ENCODE measurements at regions not wholly inside any gene's neighbourhood (a gene's known extent, or its start where the extent isn't known, plus 50 kb on each side); places are given as distances from the start of the nearest gene placed in this dataset.

- no peak for DNase-seq
Measured at GRCh38 chr3:177942911-177943310, 593.3 kb upstream of the KCNMB2 start.

GRCh38 chr3:177944228-177944661 lies 592.0 kb upstream of the KCNMB2 start:
- DNase-seq: no peak

GRCh38 chr3:177946048-177946447 lies 590.2 kb upstream of the KCNMB2 start:
- no peak for DNase-seq

GRCh38 chr3:177946497-177946896 lies 589.7 kb upstream of the KCNMB2 start:
- DNase-seq: no peak

GRCh38 chr3:177946936-177947335 lies 589.3 kb upstream of the KCNMB2 start:
- DNase-seq: no peak

GRCh38 chr3:177947901-177948300 lies 588.3 kb upstream of the KCNMB2 start:
- DNase-seq: no peak

GRCh38 chr3:177948716-177949425 lies 587.4 kb upstream of the KCNMB2 start:
- DNase-seq: no peak

GRCh38 chr3:177959188-177959587 lies 577.0 kb upstream of the KCNMB2 start:
- no peak for DNase-seq

- no peak for DNase-seq
Measured at GRCh38 chr3:177960014-177960413, 576.2 kb upstream of the KCNMB2 start.

- no peak for DNase-seq
Measured at GRCh38 chr3:177960722-177961121, 575.5 kb upstream of the KCNMB2 start.

GRCh38 chr3:177961784-177962183 lies 574.5 kb upstream of the KCNMB2 start:
- no peak for DNase-seq

GRCh38 chr3:177966493-177966892 lies 569.7 kb upstream of the KCNMB2 start:
- DNase-seq: no peak

- no peak for DNase-seq
Measured at GRCh38 chr3:177968891-177969290, 567.3 kb upstream of the KCNMB2 start.

GRCh38 chr3:177973241-177973840 lies 562.9 kb upstream of the KCNMB2 start:
- DNase-seq: no peak

GRCh38 chr3:177976241-177976640 lies 560.0 kb upstream of the KCNMB2 start:
- DNase-seq: no peak

GRCh38 chr3:177976866-177977265 lies 559.4 kb upstream of the KCNMB2 start:
- no peak for DNase-seq

GRCh38 chr3:177977381-177978158 lies 558.7 kb upstream of the KCNMB2 start:
- DNase-seq: no peak

GRCh38 chr3:177978946-177979345 lies 557.3 kb upstream of the KCNMB2 start:
- no peak for DNase-seq

GRCh38 chr3:177979703-177980102 lies 556.5 kb upstream of the KCNMB2 start:
- no peak for DNase-seq

GRCh38 chr3:177981576-177981975 lies 554.7 kb upstream of the KCNMB2 start:
- DNase-seq: no peak

- no peak for DNase-seq
Measured at GRCh38 chr3:177982034-177982433, 554.2 kb upstream of the KCNMB2 start.

- DNase-seq: no peak
Measured at GRCh38 chr3:177983320-177983719, 552.9 kb upstream of the KCNMB2 start.

Data from left kidney (tissue), 1 donor.